ENCODE measurements at regions not wholly inside any gene's neighbourhood (a gene's known extent, or its start where the extent isn't known, plus 50 kb on each side); places are given as distances from the start of the nearest gene placed in this dataset.

DNA sequence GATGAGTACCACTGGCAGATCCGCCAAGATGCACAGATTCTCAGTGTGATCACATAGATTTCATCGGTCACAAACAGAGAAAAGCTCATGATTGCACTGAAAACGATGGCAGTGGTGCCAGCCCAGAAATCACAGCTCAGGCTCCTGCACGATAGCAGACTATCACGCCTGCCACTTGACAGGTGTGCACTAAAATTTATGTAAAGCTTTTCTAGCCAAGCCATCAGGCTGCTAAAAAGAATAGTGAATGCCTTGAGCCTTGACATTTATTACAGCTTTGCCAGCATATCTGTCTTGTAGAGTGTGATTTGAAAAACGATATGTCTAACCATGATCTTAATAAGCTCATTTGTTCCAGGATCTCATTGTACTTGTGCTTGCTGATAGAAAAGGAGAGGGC lies 409.5 kb upstream of the CWC22 start:
- CTCF ChIA-PET: no interaction called here
- POLR2A ChIA-PET: no interaction called here
- no peak overlapping the region for H3K4me3 ChIP-seq (ENCODE audit: low read depth, low read length)
- DNase-seq (ENCODE audit: low read depth, low spot score): no peak
- TF ChIP-seq, protein P1, sequence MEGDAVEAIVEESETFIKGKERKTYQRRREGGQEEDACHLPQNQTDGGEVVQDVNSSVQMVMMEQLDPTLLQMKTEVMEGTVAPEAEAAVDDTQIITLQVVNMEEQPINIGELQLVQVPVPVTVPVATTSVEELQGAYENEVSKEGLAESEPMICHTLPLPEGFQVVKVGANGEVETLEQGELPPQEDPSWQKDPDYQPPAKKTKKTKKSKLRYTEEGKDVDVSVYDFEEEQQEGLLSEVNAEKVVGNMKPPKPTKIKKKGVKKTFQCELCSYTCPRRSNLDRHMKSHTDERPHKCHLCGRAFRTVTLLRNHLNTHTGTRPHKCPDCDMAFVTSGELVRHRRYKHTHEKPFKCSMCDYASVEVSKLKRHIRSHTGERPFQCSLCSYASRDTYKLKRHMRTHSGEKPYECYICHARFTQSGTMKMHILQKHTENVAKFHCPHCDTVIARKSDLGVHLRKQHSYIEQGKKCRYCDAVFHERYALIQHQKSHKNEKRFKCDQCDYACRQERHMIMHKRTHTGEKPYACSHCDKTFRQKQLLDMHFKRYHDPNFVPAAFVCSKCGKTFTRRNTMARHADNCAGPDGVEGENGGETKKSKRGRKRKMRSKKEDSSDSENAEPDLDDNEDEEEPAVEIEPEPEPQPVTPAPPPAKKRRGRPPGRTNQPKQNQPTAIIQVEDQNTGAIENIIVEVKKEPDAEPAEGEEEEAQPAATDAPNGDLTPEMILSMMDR (IDR thresholded peaks at IDR 0.05; ENCODE audit: insufficient read depth, low read length, missing control alignments): no peak

DNA sequence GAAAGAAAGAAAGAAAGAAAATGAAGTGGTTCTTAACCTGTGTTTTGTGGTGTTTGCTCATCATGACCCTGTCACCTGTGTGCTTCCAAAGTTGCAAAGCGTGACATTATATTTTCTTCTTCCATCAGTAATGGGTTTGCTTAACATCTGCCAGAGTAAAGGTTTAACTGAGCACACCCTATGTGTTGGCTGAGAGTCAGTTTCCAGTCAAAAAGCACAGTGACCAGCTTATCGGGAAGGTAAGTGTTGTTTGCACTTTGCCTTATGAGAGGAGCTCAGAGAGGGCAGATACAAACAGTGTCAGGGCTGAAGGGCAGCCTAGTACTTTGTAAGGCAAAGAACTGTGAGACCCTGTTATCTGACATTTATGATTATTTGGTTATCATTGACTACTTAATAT lies 406.2 kb upstream of the CWC22 start:
- ChIA-PET CTCF (no interaction called here), POLR2A (no interaction called here)
- TF ChIP-seq, protein P1 (IDR thresholded peaks at IDR 0.05; ENCODE audit: insufficient read depth, low read length, missing control alignments): no peak
- no peak overlapping the region for H3K4me3 ChIP-seq (ENCODE audit: low read depth, low read length)
- no peak for DNase-seq (ENCODE audit: low read depth, low spot score)

DNA sequence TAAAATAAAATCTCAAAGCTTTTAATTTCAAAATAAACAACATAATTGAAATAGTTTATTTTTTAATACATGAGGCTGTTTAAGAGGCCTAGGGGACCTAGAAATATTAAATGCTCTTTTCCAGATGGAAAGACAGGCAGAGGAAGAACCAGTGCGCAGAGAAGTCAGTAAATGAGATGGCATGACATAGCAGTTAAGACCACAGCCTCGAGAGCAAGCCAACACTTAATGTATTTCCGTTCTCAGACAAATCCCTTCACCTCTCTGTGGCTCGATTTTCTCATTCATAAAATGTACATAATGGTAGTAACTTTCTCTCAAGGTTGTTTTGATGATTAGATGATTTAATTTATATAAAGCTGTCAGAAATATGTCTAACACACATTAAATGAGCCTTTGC lies 405.1 kb upstream of the CWC22 start:
- ChIA-PET POLR2A (no interaction called here), CTCF (no interaction called here)
- TF ChIP-seq, protein P1 (IDR thresholded peaks at IDR 0.05; ENCODE audit: insufficient read depth, low read length, missing control alignments): no peak
- no peak for DNase-seq (ENCODE audit: low read depth, low spot score)
- H3K4me3 ChIP-seq (ENCODE audit: low read depth, low read length): no peak overlapping the region

DNA sequence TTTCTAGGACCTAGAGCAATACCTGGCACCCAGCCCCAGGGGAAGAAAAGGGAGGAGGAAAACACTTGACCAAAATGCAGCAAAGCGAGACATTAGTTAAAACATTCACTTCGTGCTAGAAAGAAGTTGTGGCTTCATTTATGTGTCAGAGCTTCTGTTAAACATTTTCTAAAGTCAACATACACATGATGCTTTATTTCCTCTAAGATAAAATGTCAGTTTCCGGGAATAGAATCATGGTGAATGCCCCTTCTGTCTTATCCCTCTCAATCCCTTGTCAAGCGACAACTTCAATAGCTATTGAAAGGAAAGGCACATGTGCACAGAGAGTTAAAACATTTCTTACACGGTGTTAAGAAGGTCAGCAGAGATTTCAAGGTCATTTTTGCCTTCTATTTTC lies 404.6 kb upstream of the CWC22 start:
- H3K4me3 ChIP-seq (ENCODE audit: low read depth, low read length): no peak overlapping the region
- POLR2A ChIA-PET: no interaction called here
- DNase-seq (ENCODE audit: low read depth, low spot score): no peak
- TF ChIP-seq, protein P1 (IDR thresholded peaks at IDR 0.05; ENCODE audit: insufficient read depth, low read length, missing control alignments): no peak
- CTCF ChIA-PET: no interaction called here

DNA sequence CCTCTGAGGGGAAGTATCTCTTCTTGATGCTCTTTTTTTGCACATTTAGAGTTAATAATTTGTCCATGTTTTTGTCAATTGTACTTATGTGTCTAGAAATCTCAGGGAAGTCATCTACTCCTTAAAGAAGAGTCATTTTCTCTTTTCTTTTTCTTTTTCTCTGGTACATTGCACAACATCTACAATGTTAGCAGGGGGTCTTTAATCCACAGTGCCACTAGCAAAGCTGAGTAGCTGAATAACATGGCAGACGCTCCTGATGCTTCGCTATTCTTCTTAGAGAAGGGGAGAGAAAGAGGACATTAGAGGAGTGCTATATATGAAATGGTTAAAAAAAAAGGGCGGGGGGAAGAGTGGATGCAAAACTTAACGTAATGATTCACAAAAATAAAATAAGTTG lies 399.6 kb upstream of the CWC22 start:
- ChIA-PET POLR2A (no interaction called here), CTCF (no interaction called here)
- no peak for DNase-seq (ENCODE audit: low read depth, low spot score)
- no peak overlapping the region for H3K4me3 ChIP-seq (ENCODE audit: low read depth, low read length)
- TF ChIP-seq, protein P1 (IDR thresholded peaks at IDR 0.05; ENCODE audit: insufficient read depth, low read length, missing control alignments): no peak

DNA sequence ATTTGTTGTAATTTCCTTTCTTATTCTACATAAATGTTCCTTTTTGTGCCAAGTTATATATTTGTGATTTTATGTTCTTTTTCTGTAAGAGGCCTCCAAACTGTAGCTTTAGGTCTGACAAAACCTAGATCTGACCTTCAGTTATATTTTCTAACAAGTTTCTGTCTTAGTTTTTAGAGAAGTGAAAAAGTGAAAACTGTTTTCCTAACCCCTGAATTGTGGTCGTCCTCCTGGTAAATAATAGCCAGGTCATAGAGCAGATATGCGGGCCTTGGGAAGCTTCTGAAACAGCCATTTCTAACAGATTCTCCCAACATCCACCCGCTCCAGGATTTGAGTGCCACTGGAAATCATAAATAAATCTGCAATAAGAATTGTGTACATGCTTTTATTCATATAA lies 398.4 kb upstream of the CWC22 start:
- no peak overlapping the region for H3K4me3 ChIP-seq (ENCODE audit: low read depth, low read length)
- ChIA-PET CTCF (no interaction called here), POLR2A (no interaction called here)
- no peak for DNase-seq (ENCODE audit: low read depth, low spot score)
- TF ChIP-seq, protein P1 (IDR thresholded peaks at IDR 0.05; ENCODE audit: insufficient read depth, low read length, missing control alignments): no peak
